Right lobe of liver (tissue), 4 donors: ENCODE measurements at regions not wholly inside any gene's neighbourhood (a gene's known extent, or its start where the extent isn't known, plus 50 kb on each side); places are given as distances from the start of the nearest gene placed in this dataset.

Experiments
- POLR2A ChIP-seq: fragments of 450-650 bp; IDR thresholded peaks from one replicate; pipeline ENCODE4 v1.6.1; 2017; ENCODE audit warnings: antibody characterized with exemption, mild to moderate bottlenecking
- TF ChIP-seq, protein P1 (sequence below), 4 donors: fragments of 200-600 bp in 3 of 4; fragments of 450-650 bp in 1 of 4; IDR thresholded peaks; one replicate each; pipeline versions ENCODE4 v1.5.1 to v1.8.0; 2016 to 2022; ENCODE audit warnings: antibody characterized with exemption in 4 of 4, mild to moderate bottlenecking in 2 of 4
- donor health status: DM: no; HTN: no; CAD: no.
- donor health status: DM: no; HTN: no; CAD: no.
- donor health status: DM: no; HTN: yes; CAD: no.

DNA sequence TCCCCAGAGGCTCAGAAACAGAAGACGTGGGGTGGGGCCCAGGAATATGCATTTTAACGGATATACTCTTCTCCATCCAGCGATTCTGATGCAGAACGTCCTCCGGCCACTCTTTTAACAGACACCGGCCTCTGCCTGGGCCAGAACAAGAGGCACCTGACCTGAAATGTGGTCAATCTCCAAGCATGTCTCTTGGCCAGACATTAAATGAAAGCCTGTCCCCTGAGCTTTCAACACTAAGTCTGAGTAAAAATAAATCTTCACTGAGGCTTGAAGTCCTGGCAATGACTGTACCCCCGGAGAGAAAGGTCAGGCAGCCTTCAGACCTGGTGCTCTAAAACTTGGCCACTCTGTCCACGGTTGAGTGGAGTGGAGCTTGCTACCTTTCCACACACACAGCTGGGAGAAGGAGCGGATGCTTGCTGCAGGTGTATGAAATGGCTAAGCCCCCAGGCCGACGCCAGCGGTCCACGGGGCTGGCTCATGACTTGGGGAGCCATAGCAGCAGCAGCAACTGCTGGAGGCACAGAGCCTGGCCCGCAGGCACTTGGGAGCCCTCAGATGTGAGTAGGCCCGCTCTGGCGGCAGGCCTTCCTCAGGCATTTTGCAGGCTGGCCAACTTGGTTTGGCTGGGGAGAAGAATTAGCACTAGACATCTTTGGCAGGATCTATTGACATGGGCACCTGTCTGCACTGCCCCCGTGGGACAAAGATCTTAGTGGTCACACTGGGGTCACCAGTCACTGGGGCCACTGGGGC is 79.7 kb downstream of the TMEM17 start:
- TF ChIP-seq, protein P1, sequence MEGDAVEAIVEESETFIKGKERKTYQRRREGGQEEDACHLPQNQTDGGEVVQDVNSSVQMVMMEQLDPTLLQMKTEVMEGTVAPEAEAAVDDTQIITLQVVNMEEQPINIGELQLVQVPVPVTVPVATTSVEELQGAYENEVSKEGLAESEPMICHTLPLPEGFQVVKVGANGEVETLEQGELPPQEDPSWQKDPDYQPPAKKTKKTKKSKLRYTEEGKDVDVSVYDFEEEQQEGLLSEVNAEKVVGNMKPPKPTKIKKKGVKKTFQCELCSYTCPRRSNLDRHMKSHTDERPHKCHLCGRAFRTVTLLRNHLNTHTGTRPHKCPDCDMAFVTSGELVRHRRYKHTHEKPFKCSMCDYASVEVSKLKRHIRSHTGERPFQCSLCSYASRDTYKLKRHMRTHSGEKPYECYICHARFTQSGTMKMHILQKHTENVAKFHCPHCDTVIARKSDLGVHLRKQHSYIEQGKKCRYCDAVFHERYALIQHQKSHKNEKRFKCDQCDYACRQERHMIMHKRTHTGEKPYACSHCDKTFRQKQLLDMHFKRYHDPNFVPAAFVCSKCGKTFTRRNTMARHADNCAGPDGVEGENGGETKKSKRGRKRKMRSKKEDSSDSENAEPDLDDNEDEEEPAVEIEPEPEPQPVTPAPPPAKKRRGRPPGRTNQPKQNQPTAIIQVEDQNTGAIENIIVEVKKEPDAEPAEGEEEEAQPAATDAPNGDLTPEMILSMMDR (IDR thresholded peaks at IDR 0.05) = no peak
- TF ChIP-seq POLR2A = no peak
